ENCODE measurements at regions not wholly inside any gene's neighbourhood (a gene's known extent, or its start where the extent isn't known, plus 50 kb on each side); places are given as distances from the start of the nearest gene placed in this dataset.
A peak's percentile ranks its signal among the peaks of the same experiment; 100 is the strongest.

GRCh38 chr6:155782739-155783459, 327.3 kb upstream of the NOX3 start:
- TF ChIP-seq, protein P1, sequence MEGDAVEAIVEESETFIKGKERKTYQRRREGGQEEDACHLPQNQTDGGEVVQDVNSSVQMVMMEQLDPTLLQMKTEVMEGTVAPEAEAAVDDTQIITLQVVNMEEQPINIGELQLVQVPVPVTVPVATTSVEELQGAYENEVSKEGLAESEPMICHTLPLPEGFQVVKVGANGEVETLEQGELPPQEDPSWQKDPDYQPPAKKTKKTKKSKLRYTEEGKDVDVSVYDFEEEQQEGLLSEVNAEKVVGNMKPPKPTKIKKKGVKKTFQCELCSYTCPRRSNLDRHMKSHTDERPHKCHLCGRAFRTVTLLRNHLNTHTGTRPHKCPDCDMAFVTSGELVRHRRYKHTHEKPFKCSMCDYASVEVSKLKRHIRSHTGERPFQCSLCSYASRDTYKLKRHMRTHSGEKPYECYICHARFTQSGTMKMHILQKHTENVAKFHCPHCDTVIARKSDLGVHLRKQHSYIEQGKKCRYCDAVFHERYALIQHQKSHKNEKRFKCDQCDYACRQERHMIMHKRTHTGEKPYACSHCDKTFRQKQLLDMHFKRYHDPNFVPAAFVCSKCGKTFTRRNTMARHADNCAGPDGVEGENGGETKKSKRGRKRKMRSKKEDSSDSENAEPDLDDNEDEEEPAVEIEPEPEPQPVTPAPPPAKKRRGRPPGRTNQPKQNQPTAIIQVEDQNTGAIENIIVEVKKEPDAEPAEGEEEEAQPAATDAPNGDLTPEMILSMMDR (conservative IDR thresholded peaks at IDR 0.05; ENCODE audit: low read depth, low read length): no peak
- TF ChIP-seq USF2 (IDR thresholded peaks at IDR 0.05; ENCODE audit: low read depth, low read length): no peak
- TF ChIP-seq MXI1 (IDR thresholded peaks at IDR 0.05; ENCODE audit: borderline replicate concordance, low read depth, low read length): no peak
- no peak for TF ChIP-seq RFX5 (IDR thresholded peaks at IDR 0.05; ENCODE audit: low read depth, low read length)
- no peak for TF ChIP-seq POLR2A (IDR thresholded peaks at IDR 0.05; ENCODE audit: low read depth, low read length)
- no peak for TF ChIP-seq CHD1 (IDR thresholded peaks at IDR 0.05; ENCODE audit: low read depth, low read length)
- no peak for TF ChIP-seq BHLHE40 (IDR thresholded peaks at IDR 0.05; ENCODE audit: low read depth, low read length)
- no peak for TF ChIP-seq RCOR1 (IDR thresholded peaks at IDR 0.05; ENCODE audit: insufficient replicate concordance, low read length)
- no peak for TF ChIP-seq MAZ (IDR thresholded peaks at IDR 0.05; ENCODE audit: borderline replicate concordance, low read depth, low read length)
- no peak for TF ChIP-seq SMC3 (IDR thresholded peaks at IDR 0.05; ENCODE audit: low read depth, low read length)
- TF ChIP-seq CEBPB (IDR thresholded peaks at IDR 0.05; ENCODE audit: low read depth, low read length): peak; percentile 41; the same call in 1 of the 2 replicates
- TF ChIP-seq, protein P2, sequence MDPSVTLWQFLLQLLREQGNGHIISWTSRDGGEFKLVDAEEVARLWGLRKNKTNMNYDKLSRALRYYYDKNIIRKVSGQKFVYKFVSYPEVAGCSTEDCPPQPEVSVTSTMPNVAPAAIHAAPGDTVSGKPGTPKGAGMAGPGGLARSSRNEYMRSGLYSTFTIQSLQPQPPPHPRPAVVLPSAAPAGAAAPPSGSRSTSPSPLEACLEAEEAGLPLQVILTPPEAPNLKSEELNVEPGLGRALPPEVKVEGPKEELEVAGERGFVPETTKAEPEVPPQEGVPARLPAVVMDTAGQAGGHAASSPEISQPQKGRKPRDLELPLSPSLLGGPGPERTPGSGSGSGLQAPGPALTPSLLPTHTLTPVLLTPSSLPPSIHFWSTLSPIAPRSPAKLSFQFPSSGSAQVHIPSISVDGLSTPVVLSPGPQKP (IDR thresholded peaks at IDR 0.05; ENCODE audit: borderline replicate concordance, low read depth, low read length): no peak
